ENCODE measurements at regions not wholly inside any gene's neighbourhood (a gene's known extent, or its start where the extent isn't known, plus 50 kb on each side); places are given as distances from the start of the nearest gene placed in this dataset.

DNA sequence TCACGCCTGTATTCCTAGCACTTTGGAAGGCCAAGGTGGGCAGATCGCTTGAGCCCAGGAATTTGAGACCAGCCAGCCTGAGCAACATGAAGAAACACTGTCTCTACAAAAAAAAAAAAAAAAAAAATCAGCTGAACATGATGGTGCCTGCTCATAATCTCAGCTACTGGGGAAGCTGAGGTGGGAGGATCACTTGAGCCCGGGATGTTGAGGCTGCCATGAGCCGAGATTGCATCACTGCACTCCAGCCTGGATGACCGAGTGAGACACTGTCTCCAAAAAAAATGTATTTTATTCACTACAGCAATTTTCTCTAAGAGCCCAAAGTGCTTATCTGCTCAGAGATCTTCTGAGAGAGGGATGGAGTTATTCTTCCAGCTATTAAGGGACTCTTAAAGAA lies 215.8 kb upstream of the PPP3CA start:
- TF ChIP-seq POLR2A (IDR thresholded peaks at IDR 0.05) (no peak), EP300 (IDR thresholded peaks at IDR 0.05) (no peak), POLR2AphosphoS5 (IDR thresholded peaks at IDR 0.05) (no peak)
- TF ChIP-seq, protein P1, sequence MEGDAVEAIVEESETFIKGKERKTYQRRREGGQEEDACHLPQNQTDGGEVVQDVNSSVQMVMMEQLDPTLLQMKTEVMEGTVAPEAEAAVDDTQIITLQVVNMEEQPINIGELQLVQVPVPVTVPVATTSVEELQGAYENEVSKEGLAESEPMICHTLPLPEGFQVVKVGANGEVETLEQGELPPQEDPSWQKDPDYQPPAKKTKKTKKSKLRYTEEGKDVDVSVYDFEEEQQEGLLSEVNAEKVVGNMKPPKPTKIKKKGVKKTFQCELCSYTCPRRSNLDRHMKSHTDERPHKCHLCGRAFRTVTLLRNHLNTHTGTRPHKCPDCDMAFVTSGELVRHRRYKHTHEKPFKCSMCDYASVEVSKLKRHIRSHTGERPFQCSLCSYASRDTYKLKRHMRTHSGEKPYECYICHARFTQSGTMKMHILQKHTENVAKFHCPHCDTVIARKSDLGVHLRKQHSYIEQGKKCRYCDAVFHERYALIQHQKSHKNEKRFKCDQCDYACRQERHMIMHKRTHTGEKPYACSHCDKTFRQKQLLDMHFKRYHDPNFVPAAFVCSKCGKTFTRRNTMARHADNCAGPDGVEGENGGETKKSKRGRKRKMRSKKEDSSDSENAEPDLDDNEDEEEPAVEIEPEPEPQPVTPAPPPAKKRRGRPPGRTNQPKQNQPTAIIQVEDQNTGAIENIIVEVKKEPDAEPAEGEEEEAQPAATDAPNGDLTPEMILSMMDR (IDR thresholded peaks at IDR 0.05), result no peak

All from gastroesophageal sphincter (tissue), 3 donors.